GM19397 (cell line): ENCODE measurements at regions not wholly inside any gene's neighbourhood (a gene's known extent, or its start where the extent isn't known, plus 50 kb on each side); places are given as distances from the start of the nearest gene placed in this dataset.

Experiments used
- ATAC-seq: cut with Tn5 transposase; IDR thresholded peaks from one replicate; pipeline ENCODE4 v1.9.1; 2021; ENCODE audit warnings: mild to moderate bottlenecking, moderate library complexity; ENCODE audit not compliant: unreplicated experiment

DNA sequence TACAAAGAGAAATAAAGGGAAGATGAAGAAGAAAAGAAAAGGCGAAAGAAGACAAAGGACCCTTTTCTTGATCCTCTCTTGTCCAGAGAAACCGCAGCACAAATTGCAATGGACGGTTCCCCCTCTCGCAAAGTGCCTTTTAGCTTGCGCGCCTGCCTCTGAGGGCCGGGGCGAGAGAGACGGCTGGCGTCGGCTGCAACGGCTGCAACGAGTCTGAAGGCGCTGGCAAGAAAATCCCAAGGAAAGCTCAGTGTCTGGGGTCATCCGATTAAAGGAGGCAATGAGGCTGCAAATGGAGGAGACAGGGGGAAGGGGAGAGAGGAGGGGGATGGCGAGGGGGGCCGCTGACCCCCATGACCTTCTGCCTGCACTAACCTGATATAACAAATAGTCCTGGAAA, 671.5 kb downstream of the MED13L start:
- ATAC-seq: no peak

DNA sequence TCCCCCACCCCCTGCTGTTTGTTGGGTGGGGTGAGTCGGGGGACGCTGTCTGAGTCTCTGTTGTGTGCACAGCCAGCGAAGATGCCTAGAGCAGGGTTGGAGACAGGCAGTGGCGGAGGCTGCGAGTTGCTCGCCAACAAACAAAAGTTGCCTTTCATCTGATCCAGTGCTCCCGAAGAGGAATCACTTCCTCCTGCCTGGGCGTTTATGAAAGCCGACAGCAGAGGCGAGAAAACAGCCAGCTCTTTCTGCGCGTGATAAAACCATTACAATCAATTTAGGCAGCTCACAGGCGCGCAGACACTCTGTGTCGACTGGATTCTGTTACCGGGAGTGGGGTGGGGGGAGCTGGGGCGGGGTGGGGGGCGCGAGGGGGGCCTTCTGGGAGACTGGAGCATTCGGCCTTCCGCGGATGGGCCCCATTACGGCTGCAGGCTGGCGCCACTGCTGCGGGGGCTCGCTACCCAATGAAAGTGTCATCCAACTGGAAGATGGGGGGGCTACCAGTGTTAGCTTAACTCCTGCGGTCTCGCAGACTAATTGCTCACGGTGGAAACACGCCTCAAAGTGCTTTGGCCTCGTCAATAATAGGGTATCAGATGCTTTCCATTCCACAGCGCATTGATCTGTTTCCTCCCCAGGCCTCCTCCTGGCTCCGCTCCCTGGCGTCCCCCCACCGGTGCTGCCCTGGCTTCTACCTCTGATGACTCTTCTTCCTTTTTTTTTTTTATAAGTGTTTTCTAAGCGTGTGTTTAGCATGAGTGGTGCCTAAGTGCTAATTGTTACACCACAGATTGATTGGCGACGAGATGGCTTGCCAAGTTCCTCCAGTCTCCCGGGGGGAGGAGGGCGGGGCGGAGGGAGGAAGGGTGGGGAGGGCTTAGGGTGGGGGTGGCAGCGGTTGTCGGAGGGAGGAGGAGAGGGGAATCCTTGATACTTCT, 678.4 kb downstream of the MED13L start:
- no peak for ATAC-seq

DNA sequence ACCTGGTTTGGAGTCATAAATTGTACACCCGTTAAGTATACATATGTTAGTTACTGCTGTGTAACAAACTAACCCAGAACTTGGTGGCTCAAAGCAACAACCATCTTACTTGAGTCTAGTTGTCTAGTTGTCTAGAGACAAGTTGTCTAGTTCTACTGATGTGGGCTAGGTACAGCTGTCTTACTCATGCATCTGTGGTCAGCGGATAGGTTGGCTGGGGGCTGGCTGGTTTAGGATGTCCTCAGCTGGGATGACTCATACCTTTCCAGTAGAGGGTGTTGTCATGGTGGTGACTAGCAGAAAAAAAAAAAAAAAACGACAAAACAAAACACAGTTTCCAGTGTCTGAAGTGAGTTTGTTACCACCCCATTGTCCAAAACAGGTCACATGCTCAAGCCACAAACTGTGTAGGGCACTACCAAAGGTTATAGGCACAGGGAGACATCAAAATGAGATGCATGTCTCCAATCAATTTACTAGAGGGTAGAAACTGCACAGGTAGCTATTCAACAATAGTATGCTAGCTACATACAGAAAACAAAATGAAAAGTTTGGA, 680.3 kb downstream of the MED13L start:
- no peak for ATAC-seq

DNA sequence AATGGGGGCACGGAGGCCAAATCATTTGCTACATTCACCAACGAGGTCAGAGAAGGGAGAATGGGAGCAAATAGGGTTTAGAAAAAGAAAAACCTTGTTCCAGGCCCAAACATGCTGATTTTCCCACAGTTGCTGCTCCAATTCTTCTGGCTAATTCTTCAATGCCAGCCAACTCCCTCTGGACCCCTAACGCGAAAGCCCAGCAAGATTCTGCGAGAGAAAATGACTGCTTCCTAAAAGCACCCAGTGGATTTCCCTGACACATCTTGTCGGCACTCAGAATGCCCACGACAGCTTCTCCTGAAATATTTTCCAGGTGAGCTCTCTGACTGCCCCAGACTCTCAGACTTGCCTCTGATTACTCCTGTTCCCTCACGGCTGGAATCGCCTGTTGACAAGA, 689.4 kb downstream of the MED13L start:
- ATAC-seq: no peak

DNA sequence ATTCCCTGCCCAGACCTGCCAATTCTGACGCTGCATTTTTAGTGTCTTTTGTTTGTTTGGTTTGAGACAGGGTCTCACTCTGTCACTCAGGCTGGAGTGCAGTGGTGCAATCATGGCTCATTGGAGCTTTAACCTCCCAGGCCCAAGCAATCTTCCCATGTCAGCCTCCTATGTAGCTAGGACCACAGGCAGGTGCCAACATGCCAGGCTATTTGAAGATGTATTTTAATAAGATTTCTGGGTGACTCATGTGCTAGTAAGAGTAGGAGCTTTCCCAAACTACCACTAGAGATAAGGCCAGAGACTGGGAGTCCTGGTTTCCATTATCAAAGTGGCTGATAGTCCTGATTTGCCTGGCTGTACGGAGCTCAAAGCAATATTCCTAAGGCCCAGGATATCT, 693.3 kb downstream of the MED13L start:
- ATAC-seq: no peak

DNA sequence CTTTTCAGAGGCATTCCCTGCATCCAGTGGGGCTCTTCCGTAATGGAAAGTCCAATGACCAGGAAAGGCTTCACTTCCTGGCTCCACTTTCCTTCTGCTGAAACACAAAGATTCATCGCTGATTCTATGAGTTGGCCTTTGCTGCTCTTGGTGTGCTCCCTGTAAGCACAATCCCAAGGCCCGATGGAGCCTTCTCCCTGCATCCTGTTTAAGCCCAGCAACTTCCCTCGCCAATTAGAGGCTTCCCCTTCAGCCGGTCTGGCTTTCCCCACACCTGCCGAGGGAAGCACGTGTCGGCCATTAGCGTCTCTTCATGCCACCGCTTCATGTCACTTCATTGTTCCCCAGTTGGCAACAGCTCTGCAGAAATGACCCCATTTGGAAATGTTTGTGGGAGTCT, 693.9 kb downstream of the MED13L start:
- ATAC-seq: no peak

DNA sequence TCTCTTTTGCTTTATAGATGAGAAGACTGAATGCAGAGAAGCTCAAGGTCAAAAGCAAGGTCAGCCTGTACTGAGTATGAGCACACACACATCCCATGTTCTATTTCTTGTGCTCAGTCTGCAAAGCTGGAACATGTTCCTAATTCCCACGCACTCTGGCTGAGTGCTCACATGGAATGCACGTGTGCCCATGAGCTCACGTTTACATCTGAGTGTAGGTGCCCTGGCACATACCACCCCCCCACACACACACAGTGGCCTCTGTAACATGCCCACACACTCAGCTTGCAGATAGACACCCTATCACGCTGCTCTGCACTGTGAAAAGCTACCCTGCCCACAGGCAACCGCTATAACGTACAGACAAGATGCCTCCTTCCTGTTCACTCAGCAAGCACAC, 700.1 kb downstream of the MED13L start:
- ATAC-seq: no peak

DNA sequence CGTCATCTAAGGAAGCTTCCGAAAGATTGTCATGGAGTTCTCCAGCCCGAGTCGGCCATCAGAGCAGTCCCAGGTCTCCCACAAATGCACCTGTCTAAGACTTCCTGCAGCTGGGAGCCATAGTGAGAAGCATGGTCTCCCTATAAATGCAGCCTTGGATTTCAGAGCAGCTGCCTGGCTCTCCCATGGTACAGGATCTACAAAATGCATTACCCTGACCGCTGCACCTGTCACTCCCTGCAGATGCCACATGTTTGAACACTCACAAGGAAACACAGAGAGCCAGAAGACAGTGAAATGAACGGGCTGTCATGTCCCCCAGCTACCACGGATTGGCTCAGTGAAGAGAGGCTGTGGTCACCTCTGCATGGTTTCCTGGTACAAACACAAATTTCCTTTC, 702.7 kb downstream of the MED13L start:
- ATAC-seq: no peak

DNA sequence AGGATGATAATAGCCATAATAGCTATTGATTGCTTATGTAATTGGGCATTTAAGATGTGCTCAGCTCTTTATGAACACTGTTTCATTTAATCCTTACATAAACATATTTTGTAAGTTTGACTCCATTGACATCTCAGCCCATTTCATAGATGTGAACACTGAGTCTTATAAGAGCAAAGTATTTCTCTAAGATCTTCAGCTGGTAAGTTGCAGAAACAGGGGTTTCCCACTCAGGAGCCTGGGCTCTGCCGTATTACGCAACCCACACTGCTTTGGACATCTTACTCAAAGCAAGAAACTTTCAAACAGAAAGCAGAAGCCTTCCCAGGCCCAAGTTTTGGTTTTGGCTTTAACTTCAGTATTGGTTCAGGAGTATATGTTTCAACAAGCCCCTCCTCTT, 705.1 kb downstream of the MED13L start:
- no peak for ATAC-seq

DNA sequence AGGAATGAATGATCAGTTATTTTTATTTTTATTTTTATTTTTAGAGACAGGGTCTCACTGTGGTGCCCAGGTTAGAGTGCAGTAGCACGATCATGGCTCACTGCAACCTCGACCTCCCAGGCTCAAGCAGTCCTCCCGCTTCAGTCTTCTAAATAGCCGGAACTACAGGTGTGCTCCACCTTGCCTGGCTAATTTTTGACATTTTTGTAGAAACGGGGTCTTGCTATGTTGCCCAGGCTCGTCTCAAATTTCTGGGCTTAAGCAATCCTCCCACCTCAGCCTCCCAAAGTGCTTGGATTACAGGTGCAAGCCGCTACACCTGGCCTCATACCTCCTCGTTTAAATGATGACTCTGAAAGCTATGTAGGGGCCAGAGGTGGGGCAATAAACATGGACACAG, 706.0 kb downstream of the MED13L start:
- ATAC-seq: no peak

DNA sequence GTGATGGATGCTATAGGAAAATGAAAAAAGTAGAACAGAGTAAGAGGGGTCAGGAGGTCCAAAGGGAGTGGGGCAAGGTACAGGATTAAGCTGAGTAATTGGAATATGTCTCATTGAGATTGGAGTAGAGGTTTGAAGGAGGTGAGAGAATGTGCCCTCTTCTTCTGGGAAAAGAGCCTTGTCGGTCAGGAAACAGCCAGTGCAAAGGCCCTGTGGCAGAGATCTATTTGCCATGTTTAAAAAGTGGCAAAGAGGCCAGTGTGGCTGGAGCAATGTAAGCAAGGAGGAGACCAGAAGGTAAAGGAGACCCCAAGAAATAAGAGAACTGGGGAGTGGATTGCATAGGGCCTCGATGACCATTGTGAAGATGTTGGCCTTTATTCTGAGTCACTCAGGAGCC, 706.5 kb downstream of the MED13L start:
- ATAC-seq: no peak

DNA sequence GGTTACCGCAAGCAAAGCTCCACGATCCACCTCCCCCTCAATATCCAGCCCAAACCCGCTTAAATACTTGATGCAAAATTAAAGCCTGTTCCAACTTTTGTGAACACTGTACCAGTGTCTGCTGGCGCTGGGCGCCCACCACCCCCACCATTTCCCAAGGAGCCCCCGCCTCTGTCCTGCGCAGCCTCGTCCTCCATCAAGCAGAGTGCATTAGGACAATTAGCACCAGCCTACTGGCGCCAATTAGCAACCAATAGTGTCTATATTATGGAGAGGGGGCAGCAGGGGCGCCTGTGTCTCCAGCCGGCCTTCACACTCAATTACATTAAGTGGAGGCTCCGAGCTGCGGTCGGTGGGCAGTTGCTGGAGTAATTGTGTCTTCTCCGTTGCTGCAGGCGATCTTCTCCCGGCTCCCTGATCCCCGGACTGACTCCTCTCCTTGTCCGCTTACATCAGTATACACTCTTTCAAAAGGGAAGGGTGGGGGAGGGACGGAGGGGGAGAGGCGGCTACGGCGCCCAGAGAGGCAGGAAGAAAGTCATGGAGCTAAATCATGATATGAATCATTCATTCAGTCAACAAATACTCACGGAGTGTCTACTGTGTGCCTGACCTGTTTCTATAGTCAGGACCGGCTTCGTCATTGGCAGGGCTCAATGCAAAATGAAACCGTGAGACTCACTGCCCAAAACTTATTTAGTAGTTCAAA, 707.3 kb downstream of the MED13L start:
- ATAC-seq: no peak

DNA sequence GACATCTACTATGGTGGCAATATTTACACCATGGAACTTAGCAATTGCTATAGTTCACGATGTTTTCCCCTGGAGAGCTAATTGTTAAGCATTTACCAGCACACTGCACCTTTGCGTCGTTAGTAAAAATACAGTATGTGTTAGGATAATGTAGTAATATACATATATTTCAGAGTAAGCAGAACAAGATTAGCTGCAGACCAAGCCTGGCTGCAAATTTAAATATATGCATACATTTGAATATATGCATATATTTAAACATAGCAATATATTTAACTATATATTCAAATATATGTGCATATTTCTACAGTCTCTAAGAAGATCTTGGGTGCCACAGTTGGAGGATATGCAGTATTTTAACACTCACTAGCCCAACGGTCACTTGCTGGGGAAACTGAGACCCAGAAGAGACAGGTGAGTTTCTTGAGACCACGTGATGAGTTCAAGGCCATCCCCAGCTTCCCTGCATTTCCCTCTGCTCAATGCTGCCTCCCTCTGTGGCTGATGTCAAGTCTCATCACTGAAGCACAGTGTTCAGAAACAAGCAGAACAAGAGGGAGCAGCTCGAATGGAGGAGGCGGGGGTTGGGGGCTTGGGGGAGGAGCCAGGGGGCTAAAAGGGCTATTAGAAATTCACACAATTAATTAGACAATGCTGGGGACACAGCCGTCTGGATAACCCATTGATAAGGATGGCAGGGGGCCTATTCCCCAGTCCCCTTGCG, 708.0 kb downstream of the MED13L start:
- no peak for ATAC-seq

DNA sequence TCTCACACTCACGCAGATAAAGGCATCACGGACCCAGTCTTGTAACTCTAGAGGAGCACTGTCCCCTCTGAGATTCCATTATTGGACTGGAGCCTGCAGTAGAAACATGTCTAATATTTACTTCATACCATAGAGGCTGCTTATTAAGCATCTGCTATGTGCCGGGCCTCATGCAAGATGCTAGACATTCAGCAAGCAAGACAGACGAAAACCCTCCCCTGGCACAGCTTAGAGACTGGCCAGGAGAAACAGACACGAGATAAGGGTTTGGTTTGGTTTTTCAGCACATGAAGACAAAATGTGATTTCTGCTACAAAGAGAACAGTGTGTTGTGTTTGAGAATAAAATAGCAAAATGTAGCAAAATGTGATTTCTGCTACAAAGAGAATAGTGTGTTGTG, 719.2 kb downstream of the MED13L start:
- ATAC-seq: no peak

DNA sequence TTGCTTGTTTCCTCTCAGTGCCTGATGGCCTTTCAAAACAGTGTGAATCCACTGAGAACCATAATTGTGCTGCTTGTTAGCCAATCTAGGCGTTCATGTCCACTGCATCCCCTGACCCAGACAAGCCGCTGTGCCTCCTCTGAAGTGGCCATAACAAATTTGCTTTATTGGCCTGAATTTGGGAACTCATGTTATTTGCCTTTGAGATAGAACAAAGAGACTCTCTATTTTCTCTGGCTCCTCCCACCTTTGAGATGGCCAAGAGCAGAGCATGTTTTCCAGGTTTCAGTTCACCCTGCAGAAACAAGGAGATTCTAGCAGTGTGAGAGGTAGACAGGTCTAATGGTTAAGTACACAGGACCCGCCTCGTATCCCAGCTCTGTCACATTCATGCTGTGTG, 723.9 kb downstream of the MED13L start:
- ATAC-seq: no peak

DNA sequence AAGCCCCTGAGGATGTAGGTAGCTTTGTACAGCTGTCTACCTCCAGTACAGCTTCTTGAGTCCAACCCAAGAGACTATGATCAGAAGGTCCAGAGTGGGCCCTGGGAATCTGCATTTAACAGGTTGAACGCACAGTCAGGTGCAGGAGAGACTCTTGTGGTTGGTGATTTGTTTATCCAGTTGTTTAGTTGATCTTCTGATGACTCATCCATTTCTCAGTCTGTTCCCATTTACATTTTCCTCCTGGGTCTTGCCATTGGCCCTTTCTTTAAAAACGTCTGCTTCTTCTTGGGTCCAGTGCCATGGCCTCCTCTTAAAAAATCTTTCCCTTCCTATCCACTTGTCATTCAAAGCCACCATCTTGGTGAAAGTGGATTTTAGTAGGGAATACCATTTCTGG, 734.2 kb downstream of the MED13L start:
- ATAC-seq: no peak

DNA sequence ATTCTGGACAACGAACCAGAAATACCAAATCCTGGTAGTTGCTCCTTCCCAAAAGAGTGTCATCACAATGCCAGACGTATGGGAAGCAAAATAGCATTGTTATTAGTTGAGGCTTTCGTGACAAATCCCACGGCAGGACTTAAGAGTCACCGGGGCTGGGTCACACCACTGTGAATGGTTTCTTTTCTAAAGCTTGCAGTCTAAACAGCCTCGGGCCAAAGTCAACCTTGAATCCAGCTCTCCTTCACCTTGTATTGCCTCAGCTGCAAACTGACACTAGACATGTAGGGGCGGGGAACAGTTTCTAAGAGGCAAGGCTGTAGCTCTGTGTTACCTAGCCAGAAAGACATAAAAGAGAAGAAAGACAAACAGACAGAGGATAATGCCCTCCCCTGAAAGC, 734.8 kb downstream of the MED13L start:
- ATAC-seq: no peak

DNA sequence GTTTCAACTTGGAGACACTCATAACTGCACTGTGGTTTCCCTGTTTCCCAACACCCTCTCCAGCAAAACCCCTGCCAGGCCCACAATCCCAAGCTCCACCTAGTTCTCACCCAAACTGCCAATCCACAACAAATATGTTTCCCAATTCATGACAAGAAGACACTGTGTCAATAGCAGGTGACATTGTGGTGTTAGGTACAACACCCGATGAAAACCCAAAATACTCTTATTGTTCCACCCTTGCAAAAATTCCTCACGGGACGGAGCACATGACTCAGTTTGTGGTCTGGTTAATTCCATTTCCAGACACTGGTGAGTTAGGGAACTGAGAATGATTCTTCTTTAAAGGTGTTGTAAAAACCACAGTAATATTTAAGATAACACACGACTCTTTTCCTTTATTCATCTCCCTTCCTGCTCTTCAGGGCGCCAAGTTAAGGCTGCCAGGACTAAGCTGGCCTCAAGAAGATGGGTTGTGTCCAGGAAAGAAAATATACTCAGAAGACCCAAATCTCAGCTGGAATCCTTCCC, 735.5 kb downstream of the MED13L start:
- ATAC-seq: no peak

DNA sequence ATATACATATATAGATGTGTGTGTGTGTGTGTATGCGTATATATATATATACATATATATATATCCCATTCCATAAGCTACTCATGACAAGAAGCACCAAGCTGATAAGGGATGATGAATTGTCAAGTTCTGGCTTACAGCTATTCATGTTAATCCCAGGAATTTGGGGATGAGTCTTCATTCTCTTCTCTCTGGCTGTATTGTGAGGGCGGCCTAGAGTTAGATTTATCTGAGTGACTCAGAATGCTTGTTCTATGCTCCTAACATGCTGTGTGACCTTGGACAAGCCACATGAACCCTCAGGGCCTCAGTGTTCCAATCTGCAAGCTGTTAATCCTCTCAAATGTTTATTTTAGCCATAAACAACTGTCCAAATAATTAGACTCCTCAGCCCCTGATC, 749.0 kb downstream of the MED13L start:
- ATAC-seq: no peak

DNA sequence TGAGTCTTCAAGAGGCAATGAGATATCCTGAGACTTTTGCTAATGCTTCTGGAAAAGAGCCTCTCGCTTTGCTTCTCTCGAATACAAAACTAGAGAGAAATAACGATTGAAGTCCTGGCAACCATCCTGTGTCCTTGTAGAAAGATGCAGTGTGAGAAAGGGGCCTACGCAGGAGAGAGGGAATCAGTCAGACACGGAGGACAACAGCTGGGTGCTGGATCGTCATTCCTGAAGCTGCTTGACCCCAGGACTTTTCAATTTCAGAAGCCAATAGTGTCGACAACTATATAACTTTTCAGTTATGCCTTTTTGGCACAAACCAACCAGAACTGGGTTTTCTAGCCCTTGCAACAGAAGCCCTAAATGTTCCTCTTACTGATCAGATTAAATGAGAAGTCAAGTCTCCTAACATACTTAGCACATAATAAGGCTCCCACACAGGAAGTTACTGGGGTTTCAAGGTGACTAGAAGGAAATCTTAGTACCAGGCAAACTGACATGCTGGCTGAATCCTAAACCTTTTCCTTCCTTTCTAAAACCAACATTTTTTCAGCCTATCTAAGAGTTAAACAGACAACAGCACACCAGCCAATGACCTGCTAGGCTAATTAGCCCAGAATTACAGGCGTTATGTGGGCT, 755.6 kb downstream of the MED13L start:
- no peak for ATAC-seq

DNA sequence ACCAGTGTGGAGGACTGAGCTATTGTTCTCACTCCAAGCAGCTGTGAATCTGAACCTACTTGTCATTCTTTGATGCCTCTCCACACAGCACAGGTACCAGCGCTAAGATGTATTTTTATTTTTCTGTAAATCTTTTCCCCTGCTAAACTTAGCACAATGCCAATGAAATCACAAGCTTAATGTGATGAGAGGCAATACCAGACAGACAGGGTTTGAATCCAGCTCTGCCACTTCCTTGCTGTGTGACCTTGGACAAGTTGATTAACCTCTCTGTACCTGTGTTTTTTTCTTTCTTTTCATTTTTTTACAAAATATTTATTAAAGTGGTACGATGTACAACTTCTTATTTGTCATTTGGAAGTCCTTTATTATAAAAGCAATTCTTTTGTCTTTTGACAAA, 757.6 kb downstream of the MED13L start:
- ATAC-seq: no peak
